Stimulated activated CD8-positive, alpha-beta memory T cell treated with anti-CD3 and anti-CD28 coated beads, Interleukin-4, amount 100 ng/mL, for 48 hours (primary cell): ENCODE measurements at regions not wholly inside any gene's neighbourhood (a gene's known extent, or its start where the extent isn't known, plus 50 kb on each side); places are given as distances from the start of the nearest gene placed in this dataset.
"Not testable (repeated sequence)": the region's sequence is repeated elsewhere in the genome, so short reads cannot be mapped to it uniquely, and the experiment has no call there.

ENCODE experiments used
- DNase-seq: peaks from one replicate; pipeline ENCODE4 v3.0.0-alpha.2; 2020

DNA sequence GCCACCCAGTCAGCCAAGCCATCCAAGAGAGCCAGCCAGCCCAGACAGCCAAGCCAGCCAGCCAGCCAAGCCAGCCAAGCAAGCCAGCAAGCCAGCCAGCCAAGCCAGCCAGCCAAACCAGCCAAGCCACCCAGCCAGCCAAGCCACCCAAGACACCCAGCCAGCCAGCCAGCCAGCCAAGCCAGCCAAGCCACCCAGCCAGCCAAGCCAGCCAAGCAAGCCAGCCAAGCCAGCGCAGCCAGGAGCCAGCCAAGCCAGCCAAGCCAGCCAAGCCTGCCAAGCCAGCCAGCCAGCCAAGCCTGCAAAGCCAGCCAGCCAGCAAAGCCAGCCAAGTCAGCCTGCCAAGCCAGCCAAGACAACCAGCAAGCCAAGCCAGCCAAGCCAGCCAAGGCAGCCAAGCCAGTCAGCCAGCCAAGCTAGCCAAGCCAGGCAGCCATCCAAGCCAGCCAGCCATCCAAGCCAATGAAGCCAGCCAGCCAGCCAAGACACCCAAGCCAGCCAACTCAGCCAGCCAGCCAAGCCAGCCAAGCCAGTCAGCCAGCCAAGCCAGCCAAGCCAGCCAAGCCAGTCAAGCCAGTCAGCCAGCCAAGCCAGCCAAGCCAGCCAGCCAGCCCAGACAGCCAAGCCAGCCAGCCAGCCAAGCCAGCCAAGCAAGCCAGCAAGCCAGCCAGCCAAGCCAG lies 332.2 kb upstream of the PLGLB2 start:
- DNase-seq, result not testable (repeated sequence)

GRCh38 chr2:87416266-87416592 lies 331.7 kb upstream of the PLGLB2 start:
- not testable (repeated sequence) for DNase-seq

DNA sequence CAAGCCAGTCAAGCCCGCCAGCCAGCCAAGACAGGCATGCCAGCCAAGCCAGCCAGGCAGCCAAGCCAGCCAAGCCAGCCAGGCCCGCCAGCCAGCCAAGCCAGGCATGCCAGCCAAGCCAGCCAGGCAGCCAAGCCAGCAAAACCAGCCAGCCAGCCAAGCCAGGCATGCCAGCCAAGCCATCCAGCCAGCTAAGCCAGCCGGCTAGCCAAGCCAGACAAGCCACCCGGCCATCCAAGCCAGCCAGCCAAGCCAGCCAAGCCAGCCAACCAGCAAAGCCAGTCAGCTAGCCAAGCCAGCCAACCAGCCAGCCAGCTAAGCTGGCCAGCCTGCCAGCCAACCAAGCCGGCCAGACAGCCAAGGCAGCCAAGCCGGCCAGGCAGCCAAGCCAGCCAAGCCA lies 330.7 kb upstream of the PLGLB2 start:
- DNase-seq, result not testable (repeated sequence)

DNA sequence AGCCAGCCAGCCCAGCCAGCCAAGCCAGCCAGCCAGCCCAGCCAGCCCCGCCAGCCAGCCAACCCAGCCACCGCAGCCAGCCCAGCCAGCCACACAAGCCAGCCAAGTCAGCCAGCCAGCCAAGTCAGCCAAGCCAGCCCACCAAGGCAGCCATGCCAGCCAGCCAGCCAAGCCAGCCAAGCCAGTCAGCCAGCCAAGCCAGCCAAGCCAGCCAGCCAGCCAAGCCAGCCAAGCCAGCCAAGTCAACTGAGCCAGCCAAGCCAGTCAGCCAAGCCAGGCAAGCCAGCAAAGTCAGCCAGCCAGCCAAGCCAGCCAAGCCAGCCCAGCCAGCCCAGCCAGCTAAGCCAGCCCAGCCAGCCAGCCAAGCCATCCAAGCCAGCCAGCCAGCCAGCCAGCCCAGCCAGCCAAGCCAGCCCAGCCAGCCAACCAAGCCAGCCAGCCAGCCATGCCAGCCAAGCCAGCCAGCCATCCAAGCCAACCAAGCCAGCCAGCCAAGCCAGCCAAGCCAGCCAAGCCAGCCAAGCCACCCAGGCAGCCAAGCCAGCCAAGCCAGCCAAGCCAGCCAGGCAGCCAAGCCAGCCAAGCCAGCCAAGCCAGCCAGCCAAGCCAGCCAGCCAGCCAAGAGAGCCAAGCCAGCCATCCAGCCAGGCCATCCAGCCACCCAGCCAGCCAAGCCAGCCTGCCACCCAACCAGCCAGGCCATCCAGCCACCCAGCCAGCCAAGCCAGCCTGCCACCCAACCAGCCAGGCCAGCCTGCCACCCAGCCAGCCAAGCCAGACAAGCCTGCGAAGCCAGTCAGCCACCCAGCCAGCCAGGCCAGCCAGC lies 329.9 kb upstream of the PLGLB2 start:
- DNase-seq, result not testable (repeated sequence)

DNA sequence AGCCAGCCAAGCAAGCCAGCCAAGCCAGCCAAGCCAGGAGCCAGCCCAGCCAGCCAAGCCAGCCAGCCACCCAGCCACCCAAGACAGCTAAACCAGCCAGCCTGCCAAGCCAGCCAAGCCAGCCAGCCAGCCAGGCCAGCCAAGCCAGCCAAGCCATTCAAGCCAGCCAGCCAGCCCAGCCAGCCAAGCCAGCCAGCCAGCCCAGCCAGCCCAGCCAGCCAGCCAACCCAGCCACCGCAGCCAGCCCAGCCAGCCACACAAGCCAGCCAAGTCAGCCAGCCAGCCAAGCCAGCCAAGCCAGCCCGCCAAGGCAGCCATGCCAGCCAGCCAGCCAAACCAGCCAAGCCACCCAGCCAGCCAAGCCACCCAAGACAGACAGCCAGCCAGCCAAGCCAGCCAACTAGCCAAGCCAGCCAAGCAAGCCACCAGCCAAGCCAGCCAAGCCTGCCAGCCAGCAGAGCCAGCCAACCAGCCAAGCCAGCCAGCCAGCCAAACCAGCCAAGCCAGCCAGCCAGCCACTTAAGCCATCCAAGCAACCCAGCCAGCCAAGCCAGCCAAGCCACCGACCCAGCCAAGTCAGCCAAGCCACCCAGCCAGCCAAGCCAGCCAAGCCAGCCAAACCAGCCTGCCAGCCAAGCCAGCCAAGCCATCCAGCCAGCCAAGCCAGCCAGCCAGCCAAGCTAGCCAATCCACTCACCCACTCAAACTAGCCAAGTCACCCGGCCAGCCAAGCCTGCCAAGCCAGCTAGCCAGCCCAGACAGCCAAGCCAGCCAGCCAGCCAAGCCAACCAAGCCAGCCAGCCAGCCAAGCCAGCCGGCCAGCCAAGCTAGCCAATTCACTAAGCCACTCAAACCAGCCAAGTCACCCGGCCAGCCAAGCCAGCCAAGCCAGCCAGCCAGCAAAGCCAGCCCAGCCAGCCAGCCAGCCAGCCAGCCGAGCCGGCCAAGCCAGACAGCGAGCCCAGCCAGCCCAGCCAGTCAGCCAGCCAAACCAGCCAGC lies 328.8 kb upstream of the PLGLB2 start:
- DNase-seq, result not testable (repeated sequence)

- not testable (repeated sequence) for DNase-seq
These were observed 327.9 kb upstream of the PLGLB2 start for GRCh38 chr2:87419980-87420379.

DNA sequence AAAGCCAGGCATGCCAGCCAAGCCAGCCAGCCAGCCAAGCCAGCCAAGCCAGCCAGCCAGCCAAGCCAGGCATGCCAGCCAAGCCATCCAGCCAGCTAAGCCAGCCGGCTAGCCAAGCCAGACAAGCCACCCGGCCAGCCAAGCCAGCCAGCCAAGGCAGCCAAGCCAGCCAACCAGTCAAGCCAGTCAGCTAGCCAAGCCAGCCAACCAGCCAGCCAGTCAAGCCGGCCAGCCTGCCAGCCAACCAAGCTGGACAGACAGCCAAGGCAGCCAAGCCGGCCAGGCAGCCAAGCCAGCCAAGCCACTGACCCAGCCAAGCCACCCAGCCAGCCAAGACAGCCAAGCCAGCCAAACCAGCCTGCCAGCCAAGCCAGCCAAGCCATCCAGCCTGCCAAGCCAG lies 326.9 kb upstream of the PLGLB2 start:
- not testable (repeated sequence) for DNase-seq

DNA sequence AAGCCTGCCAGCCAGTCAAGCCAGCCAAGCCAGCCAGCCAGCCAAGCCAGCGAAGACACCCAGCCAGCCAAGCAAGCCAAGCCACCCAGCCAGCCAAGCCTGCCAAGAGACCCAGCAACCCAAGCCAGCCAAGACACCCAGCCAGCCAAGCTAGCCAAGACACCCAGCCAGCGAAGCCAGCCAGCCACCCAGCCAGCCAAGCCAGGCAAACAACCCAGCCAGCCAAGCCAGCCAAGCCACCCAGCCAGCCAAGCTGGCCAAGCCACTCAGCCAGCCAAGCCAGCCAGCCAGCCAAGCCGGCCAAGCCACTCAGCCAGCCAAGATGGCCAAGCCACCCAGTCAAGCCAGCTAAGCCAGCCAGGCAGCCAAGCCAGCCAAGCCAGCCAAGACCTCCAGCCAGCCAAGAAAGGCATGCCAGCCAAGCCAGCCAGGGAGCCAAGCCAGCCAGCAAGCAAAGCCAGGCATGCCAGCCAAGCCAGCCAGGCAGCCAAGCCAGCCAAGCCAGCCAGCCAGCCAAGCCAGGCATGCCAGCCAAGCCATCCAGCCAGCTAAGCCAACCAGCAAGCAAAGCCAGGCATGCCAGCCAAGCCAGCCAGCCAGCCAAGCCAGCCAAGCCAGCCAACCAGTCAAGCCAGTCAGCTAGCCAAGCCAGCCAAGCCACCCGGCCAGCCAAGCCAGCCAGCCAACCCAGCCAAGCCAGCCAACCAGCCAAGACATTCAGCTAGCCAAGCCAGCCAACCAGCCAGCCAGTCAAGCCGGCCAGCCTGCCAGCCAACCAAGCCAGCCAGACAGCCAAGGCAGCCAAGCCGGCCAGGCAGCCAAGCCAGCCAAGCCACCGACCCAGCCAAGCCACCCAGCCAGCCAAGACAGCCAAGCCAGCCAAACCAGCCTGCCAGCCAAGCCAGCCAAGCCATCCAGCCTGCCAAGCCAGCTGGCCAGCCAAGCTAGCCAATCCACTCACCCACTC lies 323.8 kb upstream of the PLGLB2 start:
- not testable (repeated sequence) for DNase-seq

- not testable (repeated sequence) for DNase-seq
These were observed 323.1 kb upstream of the PLGLB2 start for GRCh38 chr2:87424763-87425154.

GRCh38 chr2:87425191-87425590 lies 322.7 kb upstream of the PLGLB2 start:
- not testable (repeated sequence) for DNase-seq

DNA sequence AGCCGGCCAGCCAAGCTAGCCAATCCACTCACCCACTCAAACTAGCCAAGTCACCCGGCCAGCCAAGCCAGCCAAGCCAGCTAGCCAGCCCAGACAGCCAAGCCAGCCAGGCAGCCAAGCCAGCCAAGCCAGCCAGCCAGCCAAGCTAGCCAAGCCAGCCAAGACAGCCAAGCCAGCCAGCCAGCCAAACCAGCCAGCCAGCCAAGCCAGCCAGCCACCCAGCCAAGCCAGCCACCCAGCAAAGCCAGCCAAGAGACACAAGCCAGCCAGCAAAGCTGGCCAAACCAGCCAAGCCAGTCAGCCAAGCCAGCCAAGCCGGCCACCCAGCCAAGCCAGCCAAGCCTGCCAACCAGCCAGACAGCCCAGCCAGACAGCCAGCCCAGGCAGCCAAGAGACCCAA lies 322.2 kb upstream of the PLGLB2 start:
- DNase-seq, result not testable (repeated sequence)

DNA sequence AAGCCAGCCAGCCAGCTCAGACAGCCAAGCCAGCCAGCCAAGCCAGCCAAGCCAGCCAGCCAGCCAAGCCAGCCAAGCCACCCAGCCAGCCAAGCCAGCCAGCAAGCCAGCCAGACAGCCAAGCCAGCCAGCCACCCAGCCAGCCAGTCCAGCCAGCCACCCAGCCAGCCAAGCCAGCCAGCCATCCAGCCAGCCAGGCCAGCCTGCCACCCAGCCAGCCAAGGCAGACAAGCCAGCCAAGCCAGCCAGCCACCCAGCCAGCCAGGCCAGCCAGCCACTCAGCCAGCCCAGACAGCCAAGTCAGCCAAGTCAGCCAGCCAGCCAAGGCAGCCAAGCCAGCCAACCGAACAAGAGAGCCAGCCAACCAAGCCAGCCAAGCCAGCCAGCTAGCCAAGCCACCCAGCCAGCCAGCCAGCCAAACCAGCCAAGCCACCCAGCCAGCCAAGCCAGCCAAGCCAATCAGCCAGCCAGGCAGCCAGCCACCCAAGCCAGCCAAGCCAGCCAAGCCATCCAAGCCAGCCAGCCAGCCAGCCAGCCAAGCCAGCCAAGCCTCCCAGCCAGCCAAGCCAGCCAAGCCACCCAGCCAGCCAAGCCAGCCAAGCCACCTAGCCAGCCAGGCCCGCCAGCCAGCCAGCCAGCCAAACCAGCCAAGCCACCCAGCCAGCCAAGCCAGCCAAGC lies 319.3 kb upstream of the PLGLB2 start:
- DNase-seq, result not testable (repeated sequence)

DNA sequence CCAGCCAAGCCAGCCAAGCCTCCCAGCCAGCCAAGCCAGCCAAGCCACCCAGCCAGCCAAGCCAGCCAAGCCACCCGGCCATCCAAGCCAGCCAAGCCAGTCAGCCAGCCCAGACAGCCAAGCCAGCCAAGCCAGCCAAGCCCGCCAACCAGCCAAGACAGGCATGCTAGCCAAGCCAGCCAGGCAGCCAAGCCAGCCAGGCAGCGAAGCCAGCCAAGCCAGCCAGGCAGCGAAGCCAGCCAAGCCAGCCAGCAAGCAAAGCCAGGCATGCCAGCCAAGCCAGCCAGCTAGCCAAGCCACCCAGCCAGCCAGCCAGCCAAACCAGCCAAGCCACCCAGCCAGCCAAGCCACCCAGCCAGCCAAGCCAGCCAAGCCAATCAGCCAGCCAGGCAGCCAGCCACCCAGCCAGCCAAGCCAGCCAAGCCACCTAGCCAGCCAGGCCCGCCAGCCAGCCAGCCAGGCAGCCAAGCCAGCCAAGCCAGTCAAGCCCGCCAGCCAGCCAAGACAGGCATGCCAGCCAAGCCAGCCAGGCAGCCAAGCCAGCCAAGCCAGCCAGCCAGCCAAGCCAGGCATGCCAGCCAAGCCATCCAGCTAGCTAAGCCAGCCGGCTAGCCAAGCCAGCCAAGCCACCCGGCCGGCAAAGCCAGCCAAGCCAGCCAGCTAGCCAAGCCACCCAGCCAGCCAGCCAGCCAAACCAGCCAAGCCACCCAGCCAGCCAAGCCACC lies 318.5 kb upstream of the PLGLB2 start:
- DNase-seq, result not testable (repeated sequence)

GRCh38 chr2:87429931-87430275 lies 318.0 kb upstream of the PLGLB2 start:
- DNase-seq, result not testable (repeated sequence)

GRCh38 chr2:87431051-87431450 lies 316.8 kb upstream of the PLGLB2 start:
- DNase-seq, result not testable (repeated sequence)

- DNase-seq, result not testable (repeated sequence)
These were observed 315.0 kb upstream of the PLGLB2 start for GRCh38 chr2:87432711-87433453.

- not testable (repeated sequence) for DNase-seq
These were observed 311.9 kb upstream of the PLGLB2 start for GRCh38 chr2:87436007-87436406.

DNA sequence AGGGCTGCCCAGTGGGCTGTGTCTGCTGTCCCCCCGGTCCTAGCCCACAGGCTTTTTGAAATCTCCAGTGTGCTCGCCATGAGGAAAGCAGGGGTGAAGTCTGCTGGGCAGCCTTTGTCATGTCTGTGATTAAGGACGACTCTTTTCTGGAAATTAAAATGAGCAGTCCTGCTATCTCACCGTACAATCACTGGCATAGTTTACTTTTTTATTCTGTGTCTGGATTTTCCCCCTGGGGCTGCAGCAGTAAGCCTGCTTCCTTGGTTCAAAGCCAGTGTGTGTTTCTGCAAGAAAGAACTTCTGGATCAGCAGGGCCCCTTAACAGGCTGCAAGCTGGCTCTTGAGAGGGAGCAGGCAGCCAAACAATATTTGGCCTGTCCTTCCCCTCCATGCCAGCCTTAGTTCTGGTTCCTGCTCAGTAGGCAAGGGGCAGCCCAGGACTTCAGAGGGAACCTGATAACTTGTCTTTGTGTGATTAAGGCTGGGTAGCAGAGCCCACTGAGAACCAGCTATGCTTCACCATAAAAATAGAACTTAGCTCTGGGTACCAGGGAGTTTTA lies 310.1 kb upstream of the PLGLB2 start:
- DNase-seq, result not testable (repeated sequence)

DNA sequence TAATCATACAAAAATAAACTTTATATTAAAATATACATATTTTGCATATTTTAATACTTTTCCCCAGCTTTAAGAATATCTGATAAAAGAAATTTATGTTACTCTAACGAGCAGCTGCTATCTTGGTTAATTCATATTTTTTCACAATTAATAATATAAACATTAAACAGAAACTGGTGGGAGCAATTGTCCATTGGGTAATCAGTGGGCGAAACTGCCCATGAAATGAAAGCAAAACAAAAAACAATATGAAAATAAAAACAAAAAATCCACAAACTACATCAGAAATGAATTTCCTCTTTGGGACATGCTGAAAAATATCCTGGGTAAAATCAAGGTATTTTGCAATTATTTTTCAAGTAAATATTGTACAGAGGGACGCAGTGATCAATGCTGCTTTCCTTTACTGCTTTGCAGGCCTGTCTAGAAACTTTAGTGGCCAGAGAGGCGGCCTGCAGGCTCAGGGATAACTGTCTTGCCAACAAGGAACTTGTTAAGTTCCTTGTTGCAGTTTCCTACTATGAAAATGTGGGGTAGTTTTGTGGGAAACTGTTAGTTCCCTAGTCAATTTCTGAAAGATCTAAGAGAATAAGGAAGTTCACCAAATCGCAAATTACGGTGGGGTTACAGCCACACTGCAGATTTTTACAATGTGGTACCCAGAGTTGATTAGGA lies 309.0 kb upstream of the PLGLB2 start:
- DNase-seq, result not testable (repeated sequence)
